ENCODE measurements at regions not wholly inside any gene's neighbourhood (a gene's known extent, or its start where the extent isn't known, plus 50 kb on each side); places are given as distances from the start of the nearest gene placed in this dataset.

- H3K4me2 ChIP-seq (ENCODE audit: low read depth, low read length) = no peak overlapping the region
- FAIRE-seq (no peak), ATAC-seq (no peak), DNase-seq (ENCODE audit: low spot score) (no peak)
- H3K4me3 ChIP-seq (replicated peaks in 1 of 3; ENCODE audit: insufficient read depth in 1 of 3, low read depth in 2 of 3, low read length in 3 of 3) = no peak overlapping the region
- H3K79me2 ChIP-seq (ENCODE audit: insufficient read depth, low read length) = no peaks in the 10 kb centered on the region
- TF ChIP-seq MAX (IDR thresholded peaks at IDR 0.05) (no peak), ARNT (IDR thresholded peaks at IDR 0.05) (no peak), ZNF367 (CRISPR knock-in tag; IDR thresholded peaks at IDR 0.05; ENCODE audit: borderline replicate concordance) (no peak)
- TF ChIP-seq, protein P1, sequence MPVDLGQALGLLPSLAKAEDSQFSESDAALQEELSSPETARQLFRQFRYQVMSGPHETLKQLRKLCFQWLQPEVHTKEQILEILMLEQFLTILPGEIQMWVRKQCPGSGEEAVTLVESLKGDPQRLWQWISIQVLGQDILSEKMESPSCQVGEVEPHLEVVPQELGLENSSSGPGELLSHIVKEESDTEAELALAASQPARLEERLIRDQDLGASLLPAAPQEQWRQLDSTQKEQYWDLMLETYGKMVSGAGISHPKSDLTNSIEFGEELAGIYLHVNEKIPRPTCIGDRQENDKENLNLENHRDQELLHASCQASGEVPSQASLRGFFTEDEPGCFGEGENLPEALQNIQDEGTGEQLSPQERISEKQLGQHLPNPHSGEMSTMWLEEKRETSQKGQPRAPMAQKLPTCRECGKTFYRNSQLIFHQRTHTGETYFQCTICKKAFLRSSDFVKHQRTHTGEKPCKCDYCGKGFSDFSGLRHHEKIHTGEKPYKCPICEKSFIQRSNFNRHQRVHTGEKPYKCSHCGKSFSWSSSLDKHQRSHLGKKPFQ (CRISPR knock-in tag; IDR thresholded peaks at IDR 0.05; ENCODE audit: insufficient replicate concordance) = no peak
- TF ChIP-seq, protein P2, sequence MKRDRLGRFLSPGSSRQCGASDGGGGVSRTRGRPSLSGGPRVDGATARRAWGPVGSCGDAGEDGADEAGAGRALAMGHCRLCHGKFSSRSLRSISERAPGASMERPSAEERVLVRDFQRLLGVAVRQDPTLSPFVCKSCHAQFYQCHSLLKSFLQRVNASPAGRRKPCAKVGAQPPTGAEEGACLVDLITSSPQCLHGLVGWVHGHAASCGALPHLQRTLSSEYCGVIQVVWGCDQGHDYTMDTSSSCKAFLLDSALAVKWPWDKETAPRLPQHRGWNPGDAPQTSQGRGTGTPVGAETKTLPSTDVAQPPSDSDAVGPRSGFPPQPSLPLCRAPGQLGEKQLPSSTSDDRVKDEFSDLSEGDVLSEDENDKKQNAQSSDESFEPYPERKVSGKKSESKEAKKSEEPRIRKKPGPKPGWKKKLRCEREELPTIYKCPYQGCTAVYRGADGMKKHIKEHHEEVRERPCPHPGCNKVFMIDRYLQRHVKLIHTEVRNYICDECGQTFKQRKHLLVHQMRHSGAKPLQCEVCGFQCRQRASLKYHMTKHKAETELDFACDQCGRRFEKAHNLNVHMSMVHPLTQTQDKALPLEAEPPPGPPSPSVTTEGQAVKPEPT (CRISPR knock-in tag; IDR thresholded peaks at IDR 0.05; ENCODE audit: low read depth) = no peak
- TF ChIP-seq, protein P3, sequence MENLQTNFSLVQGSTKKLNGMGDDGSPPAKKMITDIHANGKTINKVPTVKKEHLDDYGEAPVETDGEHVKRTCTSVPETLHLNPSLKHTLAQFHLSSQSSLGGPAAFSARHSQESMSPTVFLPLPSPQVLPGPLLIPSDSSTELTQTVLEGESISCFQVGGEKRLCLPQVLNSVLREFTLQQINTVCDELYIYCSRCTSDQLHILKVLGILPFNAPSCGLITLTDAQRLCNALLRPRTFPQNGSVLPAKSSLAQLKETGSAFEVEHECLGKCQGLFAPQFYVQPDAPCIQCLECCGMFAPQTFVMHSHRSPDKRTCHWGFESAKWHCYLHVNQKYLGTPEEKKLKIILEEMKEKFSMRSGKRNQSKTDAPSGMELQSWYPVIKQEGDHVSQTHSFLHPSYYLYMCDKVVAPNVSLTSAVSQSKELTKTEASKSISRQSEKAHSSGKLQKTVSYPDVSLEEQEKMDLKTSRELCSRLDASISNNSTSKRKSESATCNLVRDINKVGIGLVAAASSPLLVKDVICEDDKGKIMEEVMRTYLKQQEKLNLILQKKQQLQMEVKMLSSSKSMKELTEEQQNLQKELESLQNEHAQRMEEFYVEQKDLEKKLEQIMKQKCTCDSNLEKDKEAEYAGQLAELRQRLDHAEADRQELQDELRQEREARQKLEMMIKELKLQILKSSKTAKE (CRISPR knock-in tag; IDR thresholded peaks at IDR 0.05; ENCODE audit: borderline replicate concordance) = no peak
- H3K36me3 ChIP-seq (replicated peaks in 1 of 2; ENCODE audit: control insufficient read depth in 1 of 2, insufficient read depth in 2 of 2, low read length in 2 of 2) = no peaks in the 10 kb centered on the region
- CTCF ChIA-PET (ENCODE audit: low intra/inter-chr PET ratio, low total read pairs) = no interaction called here
- 26% methylated on average over 7 of the region's 7 CpGs for WGBS (ENCODE audit: low lambda C conversion rate)
- H2AFZ ChIP-seq (ENCODE audit: low read length) = no peak overlapping the region
- no peaks in the 10 kb centered on the region for H3K4me1 ChIP-seq (ENCODE audit: insufficient read depth, low read length)
- no peak overlapping the region for H3K27ac ChIP-seq (ENCODE audit: extremely low read length, insufficient read depth, low read length)
- BruUV-seq (replicated peaks) = no TSS peak
- intact Hi-C loops (cut with micrococcal nuclease; ENCODE audit: unreplicated experiment) = no loop called here
- peaks cover 11% of the 10 kb centered on the region for H3K9me3 ChIP-seq (ENCODE audit: low read length)
- no peak overlapping the region for H3K9ac ChIP-seq (ENCODE audit: insufficient read depth, low read depth, low read length)
- in situ Hi-C loops (cut with HindIII; ENCODE audit: extremely low pct_ligation_motif_present, low pct_unique_long_range_greater_than_20kb) = no loop called here
- no peaks in the 10 kb centered on the region; a peak in 1 of 5 replicates for H3K27me3 ChIP-seq (ENCODE audit: control insufficient read depth in 1 of 2, insufficient read depth in 2 of 2, low read length in 2 of 2)
- H4K20me1 ChIP-seq (ENCODE audit: insufficient read depth, low read length) = no peaks in the 10 kb centered on the region
- POLR2A ChIA-PET = no interaction called here
These were observed 268.8 kb upstream of the SULF2 start for GRCh38 chr20:48054051-48054450.
